ENCODE measurements at regions not wholly inside any gene's neighbourhood (a gene's known extent, or its start where the extent isn't known, plus 50 kb on each side); places are given as distances from the start of the nearest gene placed in this dataset.
"Not testable (repeated sequence)": the region's sequence is repeated elsewhere in the genome, so short reads cannot be mapped to it uniquely, and the experiment has no call there.

- Mint-ChIP-seq H3K9me3 (peaks cover 20% of the 10 kb centered on the region), H3K4me1 (ENCODE audit: low read depth) (no peaks in the 10 kb centered on the region), H3K27ac (no peak overlapping the region), H3K36me3 (ENCODE audit: low read depth) (no peaks in the 10 kb centered on the region), H3K27me3 (no peaks in the 10 kb centered on the region), H3K4me3 (no peak overlapping the region)
- intact Hi-C loops (cut with micrococcal nuclease) = no loop called here
Measured at GRCh38 chr7:13577566-13578145, 411.8 kb downstream of the ETV1 start.

- Mint-ChIP-seq H3K4me3 (no peak overlapping the region), H3K27ac (no peak overlapping the region), H3K4me1 (ENCODE audit: low read depth) (no peaks in the 10 kb centered on the region), H3K36me3 (ENCODE audit: low read depth) (no peaks in the 10 kb centered on the region), H3K27me3 (no peaks in the 10 kb centered on the region), H3K9me3 (peaks cover 15% of the 10 kb centered on the region)
- intact Hi-C loops (cut with micrococcal nuclease) = no loop called here
Measured at GRCh38 chr7:13578294-13578693, 411.2 kb downstream of the ETV1 start.

- Mint-ChIP-seq H3K27me3 (no peaks in the 10 kb centered on the region), H3K27ac (no peak overlapping the region), H3K4me3 (no peak overlapping the region), H3K4me1 (ENCODE audit: low read depth) (no peaks in the 10 kb centered on the region), H3K36me3 (ENCODE audit: low read depth) (no peaks in the 10 kb centered on the region), H3K9me3 (peaks cover under 1% of the 10 kb centered on the region)
- intact Hi-C loops (cut with micrococcal nuclease) = no loop called here
Measured at GRCh38 chr7:13581097-13581496, 408.4 kb downstream of the ETV1 start.

- Mint-ChIP-seq H3K36me3 (ENCODE audit: low read depth) (no peaks in the 10 kb centered on the region), H3K9me3 (peaks cover 44% of the 10 kb centered on the region), H3K4me3 (no peak overlapping the region), H3K27ac (no peak overlapping the region), H3K4me1 (ENCODE audit: low read depth) (no peaks in the 10 kb centered on the region), H3K27me3 (no peaks in the 10 kb centered on the region)
- intact Hi-C loops (cut with micrococcal nuclease) = no loop called here
Measured at GRCh38 chr7:13593854-13594253, 395.6 kb downstream of the ETV1 start.

GRCh38 chr7:13602036-13602435, 387.4 kb downstream of the ETV1 start:
- Mint-ChIP-seq H3K4me1 (ENCODE audit: low read depth) (no peaks in the 10 kb centered on the region), H3K27ac (no peak overlapping the region), H3K9me3 (peaks cover 21% of the 10 kb centered on the region), H3K27me3 (no peaks in the 10 kb centered on the region), H3K4me3 (no peak overlapping the region), H3K36me3 (ENCODE audit: low read depth) (no peaks in the 10 kb centered on the region)
- intact Hi-C loops (cut with micrococcal nuclease) = no loop called here

GRCh38 chr7:13603016-13603415, 386.4 kb downstream of the ETV1 start:
- H3K27me3 Mint-ChIP-seq = no peaks in the 10 kb centered on the region
- no peaks in the 10 kb centered on the region for H3K36me3 Mint-ChIP-seq (ENCODE audit: low read depth)
- no peaks in the 10 kb centered on the region for H3K4me1 Mint-ChIP-seq (ENCODE audit: low read depth)
- peaks cover 29% of the 10 kb centered on the region for H3K9me3 Mint-ChIP-seq
- no peak overlapping the region for H3K27ac Mint-ChIP-seq
- no peak overlapping the region for H3K4me3 Mint-ChIP-seq
- intact Hi-C loops (cut with micrococcal nuclease) = no loop called here

GRCh38 chr7:13603661-13604060, 385.8 kb downstream of the ETV1 start:
- H3K4me1 Mint-ChIP-seq (ENCODE audit: low read depth) = no peaks in the 10 kb centered on the region
- no peak overlapping the region for H3K4me3 Mint-ChIP-seq
- H3K36me3 Mint-ChIP-seq (ENCODE audit: low read depth) = no peaks in the 10 kb centered on the region
- H3K9me3 Mint-ChIP-seq = peaks cover 29% of the 10 kb centered on the region
- intact Hi-C loops (cut with micrococcal nuclease) = no loop called here
- H3K27ac Mint-ChIP-seq = no peak overlapping the region
- H3K27me3 Mint-ChIP-seq = no peaks in the 10 kb centered on the region

- no peak overlapping the region for H3K4me3 Mint-ChIP-seq
- no peaks in the 10 kb centered on the region for H3K4me1 Mint-ChIP-seq (ENCODE audit: low read depth)
- H3K27ac Mint-ChIP-seq = no peak overlapping the region
- intact Hi-C loops (cut with micrococcal nuclease) = no loop called here
- no peaks in the 10 kb centered on the region for H3K36me3 Mint-ChIP-seq (ENCODE audit: low read depth)
- H3K27me3 Mint-ChIP-seq = no peaks in the 10 kb centered on the region
- peaks cover 29% of the 10 kb centered on the region for H3K9me3 Mint-ChIP-seq
Measured at GRCh38 chr7:13604178-13604577, 385.3 kb downstream of the ETV1 start.

- H3K4me1 Mint-ChIP-seq (ENCODE audit: low read depth) = no peaks in the 10 kb centered on the region
- no peaks in the 10 kb centered on the region for H3K36me3 Mint-ChIP-seq (ENCODE audit: low read depth)
- H3K27me3 Mint-ChIP-seq = no peaks in the 10 kb centered on the region
- no peak overlapping the region for H3K27ac Mint-ChIP-seq
- H3K9me3 Mint-ChIP-seq = peaks cover 24% of the 10 kb centered on the region
- H3K4me3 Mint-ChIP-seq = no peak overlapping the region
- intact Hi-C loops (cut with micrococcal nuclease) = no loop called here
Measured at GRCh38 chr7:13610372-13610771, 379.1 kb downstream of the ETV1 start.

- Mint-ChIP-seq H3K27me3 (no peaks in the 10 kb centered on the region), H3K36me3 (ENCODE audit: low read depth) (no peaks in the 10 kb centered on the region), H3K4me3 (no peak overlapping the region), H3K27ac (no peak overlapping the region), H3K9me3 (peaks cover 16% of the 10 kb centered on the region), H3K4me1 (ENCODE audit: low read depth) (no peaks in the 10 kb centered on the region)
- intact Hi-C loops (cut with micrococcal nuclease) = no loop called here
Measured at GRCh38 chr7:13615679-13616078, 373.8 kb downstream of the ETV1 start.

- peaks cover 23% of the 10 kb centered on the region for H3K9me3 Mint-ChIP-seq
- no peak overlapping the region for H3K4me3 Mint-ChIP-seq
- H3K27ac Mint-ChIP-seq = no peak overlapping the region
- H3K36me3 Mint-ChIP-seq (ENCODE audit: low read depth) = no peaks in the 10 kb centered on the region
- H3K4me1 Mint-ChIP-seq (ENCODE audit: low read depth) = no peaks in the 10 kb centered on the region
- intact Hi-C loops (cut with micrococcal nuclease) = no loop called here
- no peaks in the 10 kb centered on the region for H3K27me3 Mint-ChIP-seq
Measured at GRCh38 chr7:13627455-13627854, 362.0 kb downstream of the ETV1 start.

GRCh38 chr7:13628239-13629001, 361.0 kb downstream of the ETV1 start:
- no peaks in the 10 kb centered on the region for H3K36me3 Mint-ChIP-seq (ENCODE audit: low read depth)
- intact Hi-C loops (cut with micrococcal nuclease) = no loop called here
- H3K27me3 Mint-ChIP-seq = no peaks in the 10 kb centered on the region
- no peaks in the 10 kb centered on the region for H3K4me1 Mint-ChIP-seq (ENCODE audit: low read depth)
- no peak overlapping the region for H3K27ac Mint-ChIP-seq
- H3K9me3 Mint-ChIP-seq = peaks cover 23% of the 10 kb centered on the region
- H3K4me3 Mint-ChIP-seq = no peak overlapping the region

- intact Hi-C loops (cut with micrococcal nuclease); H3K27me3 Mint-ChIP-seq; H3K4me1 Mint-ChIP-seq (ENCODE audit: low read depth); H3K36me3 Mint-ChIP-seq (ENCODE audit: low read depth); H3K4me3 Mint-ChIP-seq; H3K27ac Mint-ChIP-seq: not testable (repeated sequence)
- peaks cover 18% of the 10 kb centered on the region for H3K9me3 Mint-ChIP-seq
Measured at GRCh38 chr7:13631207-13632049, 358.0 kb downstream of the ETV1 start.

GRCh38 chr7:13633857-13634256, 355.6 kb downstream of the ETV1 start:
- no peaks in the 10 kb centered on the region for H3K9me3 Mint-ChIP-seq
- no peaks in the 10 kb centered on the region for H3K27me3 Mint-ChIP-seq
- intact Hi-C loops (cut with micrococcal nuclease) = no loop called here

More at GRCh38 chr7:13633857-13634256, 355.6 kb downstream of the ETV1 start:
- Mint-ChIP-seq H3K36me3 (ENCODE audit: low read depth) (no peaks in the 10 kb centered on the region), H3K4me3 (no peak overlapping the region), H3K4me1 (ENCODE audit: low read depth) (no peaks in the 10 kb centered on the region), H3K27ac (no peak overlapping the region)

Measured in dendritic cell treated with granulocyte-macrophage colony-stimulating factor and Interleukin-4, amounts not matched to agents 40 ng/mL and 50 ng/mL, for 4 days (primary cell).